GM19468 (cell line): ENCODE measurements at regions not wholly inside any gene's neighbourhood (a gene's known extent, or its start where the extent isn't known, plus 50 kb on each side); places are given as distances from the start of the nearest gene placed in this dataset.

Source experiments
- ATAC-seq: cut with Tn5 transposase; IDR thresholded peaks from one replicate; pipeline ENCODE4 v1.9.1; 2021; ENCODE audit warnings: mild to moderate bottlenecking, moderate library complexity, moderate number of reproducible peaks; ENCODE audit not compliant: unreplicated experiment; ENCODE audit errors: extremely low read depth

DNA sequence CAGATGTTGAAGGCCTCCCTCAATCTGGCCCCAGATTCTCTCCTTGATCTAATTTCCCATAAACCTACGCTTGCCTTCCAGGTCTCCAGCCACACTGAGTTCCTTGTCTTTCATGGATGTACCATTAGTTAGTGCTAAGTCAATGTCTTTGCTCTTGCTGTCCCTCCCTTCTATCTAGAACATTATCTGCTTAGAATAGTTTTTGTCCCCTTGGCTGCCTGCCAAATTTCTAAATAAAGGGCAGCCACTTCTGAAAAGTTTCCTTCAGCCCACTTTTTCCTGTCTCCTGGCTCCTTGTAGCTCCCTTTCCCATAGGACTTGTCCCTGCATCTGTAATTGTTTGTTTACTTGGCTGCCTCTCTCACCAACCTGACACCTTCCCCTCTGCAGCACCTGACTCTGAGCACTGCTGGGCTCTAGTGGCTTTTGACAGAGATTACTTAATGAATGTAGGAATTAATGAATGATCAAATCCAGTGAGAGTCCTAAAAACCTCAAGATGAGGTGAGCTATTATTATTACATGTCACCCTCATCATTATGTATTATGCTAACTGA lies 58.3 kb downstream of the CXCL12 start:
- no peak for ATAC-seq

DNA sequence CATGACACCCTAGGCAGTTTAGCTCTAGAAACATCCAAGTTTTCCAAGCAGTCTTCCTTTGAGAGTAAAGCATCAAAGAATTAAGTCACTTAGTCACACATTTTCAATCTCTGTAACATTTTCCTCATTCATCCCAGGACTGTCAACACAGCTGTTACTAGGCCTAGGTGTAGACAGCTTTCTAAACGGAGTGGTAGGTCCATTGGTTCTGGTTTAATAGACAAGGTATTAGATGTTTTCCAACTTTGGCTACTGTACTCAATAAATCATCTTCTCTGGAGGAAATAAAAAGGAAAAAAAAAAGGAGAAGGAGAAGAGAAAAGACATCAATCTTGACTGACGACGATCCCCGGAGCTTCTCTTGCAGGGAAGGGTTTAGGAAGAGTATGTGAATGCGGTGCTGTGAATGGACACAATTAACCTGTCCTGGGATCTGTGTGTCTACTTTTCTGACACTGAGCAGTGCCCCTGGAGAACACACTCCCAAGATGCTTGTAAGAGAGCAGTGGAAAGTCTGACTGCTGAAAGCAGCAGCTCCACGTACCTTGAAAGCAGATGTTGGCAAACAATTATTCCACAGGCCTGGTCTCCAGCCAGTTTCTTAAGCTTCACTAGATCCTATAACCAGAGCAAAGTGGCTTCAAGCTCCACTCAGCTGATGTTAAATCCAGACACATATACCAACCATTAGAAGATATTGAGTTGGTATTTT lies 59.1 kb downstream of the CXCL12 start:
- ATAC-seq = no peak

DNA sequence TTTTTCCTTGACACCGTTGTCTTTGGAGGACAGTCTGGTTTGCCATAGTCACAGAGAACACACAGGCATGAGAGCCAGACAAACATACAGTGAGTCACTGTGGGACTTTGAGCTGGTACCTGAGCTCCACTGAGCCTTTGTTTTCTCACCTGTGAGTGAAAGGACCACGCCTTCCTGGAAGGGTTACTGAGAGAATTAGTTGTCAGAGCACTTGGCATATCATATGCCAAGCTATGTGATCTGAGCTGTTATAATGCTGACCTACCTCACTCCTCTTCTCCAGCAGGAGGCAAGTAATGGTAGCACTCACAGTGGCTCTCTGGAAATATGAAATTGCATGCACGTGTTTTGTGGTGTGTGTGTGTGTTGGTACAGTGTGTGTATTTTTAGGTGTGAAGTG lies 59.7 kb downstream of the CXCL12 start:
- ATAC-seq = no peak

DNA sequence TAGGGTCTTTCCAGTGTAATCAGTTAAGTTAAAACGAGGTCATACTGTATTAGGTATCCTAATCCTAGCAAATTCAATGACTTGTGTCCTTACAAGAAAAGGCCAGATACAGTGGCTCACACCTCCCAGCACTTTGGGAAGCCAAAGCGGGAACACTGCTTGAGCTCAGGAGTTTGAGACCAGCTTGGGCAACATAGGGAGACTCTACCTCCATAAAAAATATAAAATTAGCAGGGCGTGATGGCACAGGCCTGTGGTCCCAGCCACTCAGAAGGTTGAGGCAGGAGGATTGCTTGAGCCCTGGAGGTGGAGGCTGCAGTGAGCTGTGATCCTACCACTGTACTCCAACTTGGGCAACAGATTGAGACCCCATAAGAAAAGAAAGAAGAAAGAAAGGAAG lies 61.1 kb downstream of the CXCL12 start:
- no peak for ATAC-seq

DNA sequence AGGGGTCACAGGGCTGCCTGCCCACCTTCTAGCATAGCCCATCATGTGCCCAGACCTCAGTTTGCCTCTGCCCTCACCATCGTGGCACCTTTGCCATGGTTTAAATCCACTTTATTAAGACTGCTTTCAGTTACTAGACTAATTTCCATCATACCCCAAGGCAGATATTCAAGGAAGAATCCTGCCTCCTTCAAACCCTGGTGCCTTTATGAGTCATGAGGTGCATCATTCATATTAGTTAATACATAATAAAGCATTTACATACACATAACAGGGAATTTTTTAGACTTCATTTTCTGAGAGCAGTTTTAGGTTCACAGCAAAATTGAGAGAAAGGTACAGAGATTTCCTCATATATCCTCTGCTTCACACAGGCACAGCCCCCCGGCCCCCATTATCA lies 62.8 kb downstream of the CXCL12 start:
- no peak for ATAC-seq

DNA sequence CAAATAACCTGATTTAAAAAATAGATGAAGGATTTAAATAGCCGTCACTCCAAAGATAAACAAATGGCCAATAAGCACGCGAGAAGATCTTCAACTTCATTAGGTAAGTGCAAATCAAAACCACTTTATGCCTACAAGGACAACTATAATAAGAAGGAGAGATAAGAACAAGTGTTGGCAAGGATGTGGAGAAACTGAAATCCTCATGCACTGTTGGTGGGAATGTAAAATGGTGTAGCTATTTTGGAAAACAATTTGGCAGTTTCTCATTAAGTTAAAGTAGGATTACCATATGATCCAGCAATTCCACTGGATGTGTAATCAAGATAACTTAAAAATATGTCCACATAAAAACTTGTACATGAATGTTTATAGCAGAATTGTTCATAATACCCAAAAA lies 64.1 kb downstream of the CXCL12 start:
- no peak for ATAC-seq

DNA sequence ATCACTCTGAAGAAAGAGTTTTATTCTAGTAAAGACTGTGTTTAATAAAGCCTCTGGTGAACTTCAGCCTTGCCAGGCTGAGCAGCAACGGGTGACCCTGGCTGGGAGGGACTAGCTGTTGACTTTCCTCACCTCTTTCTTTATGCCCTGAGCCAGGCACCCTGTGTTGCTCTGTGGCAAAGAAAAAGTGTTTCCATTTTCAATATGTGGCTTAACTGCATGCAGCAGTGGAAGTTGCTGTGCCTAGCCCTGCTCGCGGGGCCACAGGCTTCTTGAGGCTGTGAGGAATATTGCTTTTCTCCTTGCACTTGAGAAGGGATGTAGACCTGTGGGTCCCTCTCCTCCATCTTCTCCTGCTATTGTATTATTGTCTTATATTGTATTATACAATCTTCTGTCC lies 67.0 kb downstream of the CXCL12 start:
- ATAC-seq = no peak

DNA sequence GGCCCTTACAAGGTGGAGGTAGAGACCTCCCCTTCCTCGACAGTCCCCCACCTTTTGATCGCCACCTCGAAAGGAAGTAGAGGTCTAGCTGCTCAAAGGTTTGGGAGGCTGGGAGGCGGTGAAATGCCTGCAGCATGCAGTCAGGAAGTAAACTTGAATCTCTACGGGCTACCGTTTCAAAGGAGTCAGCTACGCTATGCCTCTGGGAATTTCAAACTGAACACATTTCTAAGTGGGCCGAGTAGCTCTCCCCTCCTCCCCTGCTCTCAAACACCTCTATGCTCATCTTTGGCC lies 68.0 kb downstream of the CXCL12 start:
- ATAC-seq = no peak

DNA sequence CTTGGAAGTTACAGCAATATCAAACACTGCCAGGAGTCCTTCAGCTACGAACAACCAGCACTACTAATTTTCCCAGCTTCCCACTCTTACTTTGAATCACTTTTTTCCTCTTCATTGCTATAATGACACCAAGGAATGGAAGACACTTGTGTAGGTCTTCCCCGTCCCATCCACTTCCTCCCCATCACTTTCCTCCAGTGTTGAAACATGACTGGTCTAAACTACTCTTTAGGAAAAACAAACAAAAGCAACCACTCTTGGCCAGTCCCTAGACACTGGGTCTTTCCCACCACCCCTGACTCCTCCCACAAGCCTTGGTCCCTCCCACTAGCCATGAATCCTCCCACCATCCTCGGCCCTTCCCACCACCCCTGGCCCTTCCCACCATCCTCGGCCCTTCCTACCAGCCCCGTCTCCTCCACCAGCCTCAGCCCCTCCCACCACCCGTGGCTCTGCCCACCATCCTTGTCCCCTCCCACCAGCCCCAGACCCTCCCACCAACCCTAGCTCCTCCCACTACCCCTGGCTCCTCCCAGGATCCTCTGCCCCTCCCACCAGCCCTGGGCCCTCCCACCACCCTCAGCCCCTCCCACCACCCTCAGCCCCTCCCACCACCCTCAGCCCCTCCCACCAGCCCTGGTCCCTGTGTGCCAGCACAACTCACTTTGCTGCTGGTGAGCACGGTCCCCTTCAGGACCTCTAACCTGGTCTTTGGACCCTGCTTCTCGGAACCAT lies 68.5 kb downstream of the CXCL12 start:
- ATAC-seq = no peak

DNA sequence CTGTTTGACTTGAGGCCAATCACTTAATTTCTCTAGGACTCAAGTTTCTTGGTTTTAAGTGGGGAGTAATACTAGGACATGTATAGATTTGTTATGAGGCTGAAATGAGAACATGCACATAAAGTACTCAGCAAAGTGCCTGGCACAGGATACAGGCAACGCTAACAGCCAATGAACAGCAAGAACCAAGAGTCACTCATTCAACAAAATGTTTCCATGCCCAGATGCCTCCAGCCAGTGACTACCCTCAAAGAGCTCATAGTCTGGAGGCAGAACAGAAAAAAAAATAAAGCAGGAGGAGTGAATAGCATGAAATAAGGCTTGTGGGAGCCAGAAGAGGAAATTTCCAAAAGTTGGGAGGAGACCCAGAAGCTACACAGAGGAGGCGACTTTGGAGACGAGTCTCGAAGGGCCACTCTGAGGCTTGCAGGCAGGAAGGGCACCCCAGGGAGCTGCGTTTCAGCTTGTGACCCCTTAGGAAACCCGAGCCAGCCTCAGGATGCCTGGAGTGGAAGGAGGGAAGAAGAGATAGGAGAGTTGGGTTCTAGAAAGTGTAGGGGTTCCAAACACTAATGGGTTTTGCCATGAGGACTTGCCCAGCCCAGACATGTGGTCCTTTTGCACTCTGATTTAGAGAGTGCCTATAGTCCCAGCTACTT lies 70.0 kb downstream of the CXCL12 start:
- no peak for ATAC-seq

DNA sequence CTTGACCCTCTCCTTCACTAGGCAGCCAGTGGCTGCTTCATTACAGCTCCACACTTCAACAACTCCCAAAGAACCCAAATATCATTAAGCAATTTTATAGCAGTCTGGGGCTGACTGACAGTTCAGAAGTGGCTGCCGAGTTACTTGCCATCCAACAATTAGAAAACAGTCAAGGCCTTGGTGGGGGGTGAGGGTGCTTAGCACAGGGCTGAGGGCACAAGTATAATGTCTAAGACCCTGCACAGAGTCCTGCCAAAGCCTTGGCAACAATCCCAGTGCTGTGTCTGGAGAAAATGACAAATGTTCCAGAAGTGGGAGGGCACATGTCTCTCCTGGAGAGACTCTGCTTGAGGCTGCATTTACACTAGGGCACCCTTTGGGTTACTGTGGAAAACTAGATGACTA lies 71.1 kb downstream of the CXCL12 start:
- ATAC-seq = no peak

DNA sequence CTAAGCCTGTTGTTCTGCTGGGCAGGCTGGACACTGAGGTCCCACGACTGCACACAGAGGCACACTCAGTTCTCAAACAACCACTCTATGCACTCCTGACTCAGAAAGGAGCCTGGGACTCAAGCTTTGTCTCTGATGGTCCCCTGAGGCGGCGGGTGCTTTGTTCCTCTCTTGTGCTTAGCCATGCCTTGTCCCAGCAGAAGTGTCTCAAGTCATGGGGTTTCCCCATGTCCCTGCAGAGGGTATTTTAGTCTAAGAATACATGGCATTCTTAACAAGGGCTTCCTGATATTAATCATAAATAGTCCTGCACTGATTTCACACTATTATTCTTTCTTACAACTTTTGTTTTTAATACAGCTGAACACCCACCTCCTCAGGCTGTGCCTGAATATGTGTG lies 72.5 kb downstream of the CXCL12 start:
- no peak for ATAC-seq

DNA sequence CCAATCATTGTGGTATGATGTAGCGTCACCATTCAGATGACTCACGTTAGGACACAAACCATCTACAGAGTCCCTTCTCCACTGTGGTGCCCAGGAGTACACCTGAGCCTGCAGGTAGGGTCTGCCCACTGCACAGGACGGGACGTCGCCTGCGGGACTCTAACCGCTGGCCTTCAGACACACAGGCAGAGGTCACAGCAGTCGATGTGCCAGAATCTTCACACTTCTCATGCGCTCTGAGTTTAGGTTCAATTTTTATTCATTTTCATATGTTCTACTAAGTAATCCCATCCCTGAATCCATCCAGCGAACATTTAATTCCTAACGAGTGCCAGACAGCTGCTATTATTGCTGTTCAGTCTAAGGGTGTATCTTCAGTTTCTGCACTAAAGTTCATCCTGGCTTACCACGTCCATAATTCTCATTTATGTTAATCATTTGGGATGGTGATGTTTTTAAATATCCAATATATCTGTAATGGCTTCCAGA lies 73.3 kb downstream of the CXCL12 start:
- ATAC-seq = no peak

DNA sequence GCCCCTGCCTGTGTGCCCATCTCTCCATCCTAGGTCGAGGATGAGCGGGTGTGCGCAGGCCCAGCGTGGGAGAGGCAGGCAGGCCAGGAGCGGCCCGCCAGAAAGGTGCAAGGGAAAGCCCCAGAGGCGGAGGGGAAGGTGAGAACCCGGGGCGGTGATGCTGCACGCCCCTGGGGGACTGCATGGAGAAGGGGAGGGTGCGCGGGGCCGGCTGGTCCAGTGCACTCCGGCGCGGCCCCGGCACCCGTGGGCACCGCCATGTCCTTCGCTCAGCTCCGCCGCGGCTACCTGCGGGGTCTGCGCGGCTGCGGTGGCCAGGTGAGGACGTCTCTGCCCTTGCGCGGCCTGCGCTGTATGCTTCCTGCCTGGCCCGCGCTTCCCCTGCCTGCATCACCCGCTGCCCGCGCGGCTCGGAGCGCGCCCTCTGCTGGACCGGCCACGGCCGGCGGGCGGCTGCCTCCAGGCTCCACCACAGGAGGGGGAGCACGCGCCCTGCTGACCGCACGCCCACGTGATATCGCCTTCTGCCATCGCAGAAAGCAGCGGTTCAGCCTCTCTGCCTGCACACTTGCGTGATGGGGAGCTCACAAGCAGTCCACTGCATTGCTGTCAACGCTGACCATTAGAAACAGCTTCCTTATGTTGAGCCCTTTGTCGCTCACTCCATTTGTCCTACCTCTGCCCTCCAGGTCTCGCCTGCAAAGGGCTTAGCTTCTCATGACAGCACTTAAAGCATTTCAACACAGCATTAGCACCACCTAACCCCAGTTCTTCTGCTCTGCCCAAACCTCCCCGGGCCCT lies 73.9 kb downstream of the CXCL12 start:
- peak; percentile 38 for ATAC-seq

DNA sequence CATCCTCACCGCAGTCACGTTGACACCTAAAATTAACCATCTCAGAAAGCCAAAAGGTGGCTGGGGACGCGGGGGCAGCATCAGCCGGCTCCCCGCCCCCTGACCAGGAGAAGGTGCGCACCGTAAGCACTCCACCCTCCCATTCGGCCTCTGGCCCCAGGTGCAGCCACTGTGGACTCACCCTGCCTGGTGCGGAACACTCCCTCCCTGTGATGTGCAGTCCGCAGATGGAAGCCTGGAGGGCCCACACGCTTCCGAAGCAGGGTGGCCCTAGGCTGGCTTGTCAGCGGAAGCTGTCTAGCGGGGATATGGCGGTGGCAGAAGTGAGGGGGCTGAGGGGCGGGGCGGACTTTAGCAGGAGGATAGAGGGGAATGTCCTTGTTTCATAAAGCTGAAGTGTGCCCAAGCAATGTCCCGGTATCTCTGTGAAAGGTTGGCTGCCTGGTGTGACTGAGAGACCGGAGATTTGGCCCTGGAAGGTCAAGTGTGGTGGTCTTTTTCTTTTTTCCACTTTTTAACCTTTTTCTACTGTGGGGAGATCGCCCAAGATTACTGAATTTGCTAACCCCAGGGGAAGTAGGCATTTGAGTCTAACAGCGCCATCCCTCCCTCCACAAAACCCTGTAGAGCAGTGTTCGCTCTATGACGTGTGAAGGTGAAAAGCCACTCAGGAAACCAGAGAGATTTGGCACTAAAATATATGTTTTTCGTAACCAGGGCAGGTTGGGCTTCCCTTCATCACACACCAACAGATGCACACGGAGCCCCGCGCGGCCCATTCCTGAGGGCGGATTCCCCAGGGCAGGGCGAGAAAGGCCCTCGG lies 74.7 kb downstream of the CXCL12 start:
- no peak for ATAC-seq

DNA sequence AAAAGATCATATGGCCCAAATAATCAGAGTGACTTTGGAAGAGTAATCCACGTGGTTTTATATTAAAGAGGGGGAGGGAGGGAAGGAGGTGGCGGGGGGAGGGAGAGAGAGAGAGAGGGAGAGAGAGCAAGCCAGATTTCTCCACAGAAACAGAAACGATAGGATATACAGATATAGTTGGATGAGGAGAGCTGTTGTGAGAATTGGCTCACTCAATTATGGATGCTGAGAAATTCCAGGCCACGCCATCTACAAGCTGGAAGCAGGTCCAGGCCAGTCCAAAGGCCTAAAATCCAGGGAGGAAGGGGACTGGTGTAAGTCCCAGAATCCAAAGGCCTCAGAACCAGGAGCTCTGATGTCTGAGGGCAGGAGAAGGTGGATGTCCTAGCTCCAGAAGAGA lies 75.5 kb downstream of the CXCL12 start:
- ATAC-seq = no peak

DNA sequence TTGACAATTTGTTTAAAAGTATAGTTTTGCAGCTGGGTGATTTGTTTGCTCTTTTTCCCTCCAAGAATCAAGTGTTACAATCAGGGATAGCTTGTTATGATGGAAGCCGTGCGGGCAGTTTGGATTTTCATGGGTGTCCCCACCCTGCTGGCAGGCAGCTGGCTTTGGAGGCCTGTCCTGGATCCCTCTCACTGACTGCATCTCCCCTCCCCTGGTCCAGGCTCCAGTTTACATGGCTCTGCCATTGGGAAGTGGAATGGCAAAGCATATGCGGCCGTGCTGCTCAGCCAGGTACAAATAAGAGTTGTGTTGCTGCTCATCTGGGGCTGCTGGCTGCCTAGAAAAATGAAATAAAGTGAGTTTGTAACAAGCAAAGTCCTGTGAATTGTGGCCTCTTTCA lies 76.0 kb downstream of the CXCL12 start:
- no peak for ATAC-seq

DNA sequence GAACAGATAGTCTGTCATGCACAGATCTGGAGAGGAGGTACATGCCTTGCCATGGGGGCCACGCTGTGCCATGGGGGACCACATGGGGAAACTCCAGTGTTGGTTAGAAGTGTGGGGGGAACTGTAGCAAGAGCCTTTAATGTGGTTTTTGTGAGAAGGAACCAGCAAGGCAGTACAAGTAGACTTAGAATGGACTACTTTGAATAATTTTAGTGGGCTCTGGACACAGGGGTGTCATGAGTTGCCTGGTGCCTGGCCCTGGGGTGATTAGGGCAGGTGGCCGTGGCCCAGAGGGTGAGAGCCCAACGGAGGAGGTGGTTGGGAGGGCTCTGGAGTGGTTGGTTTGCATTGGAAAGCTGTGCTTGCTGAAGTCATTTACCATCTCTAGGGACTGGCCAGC lies 77.2 kb downstream of the CXCL12 start:
- ATAC-seq = no peak

DNA sequence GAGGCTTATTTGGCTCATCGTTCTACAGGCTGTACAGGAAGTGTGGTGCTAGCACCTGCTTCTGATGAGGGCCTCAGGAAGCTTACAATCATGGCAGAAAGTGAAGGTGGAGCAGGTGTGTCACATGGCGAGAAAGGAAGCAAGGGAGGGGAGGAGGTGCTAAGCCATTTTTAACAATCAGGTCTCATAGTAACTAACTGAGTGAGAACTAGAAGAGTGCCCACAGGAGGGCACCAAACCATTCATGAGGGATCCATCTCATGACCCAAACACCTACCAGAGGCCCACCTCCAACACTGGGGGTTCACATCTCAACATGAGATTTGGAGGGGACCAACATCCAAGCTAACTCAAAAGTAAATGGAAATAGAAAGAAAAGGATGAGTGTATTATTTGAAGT lies 78.1 kb downstream of the CXCL12 start:
- no peak for ATAC-seq
